HepG2 (cell line): ENCODE measurements at regions not wholly inside any gene's neighbourhood (a gene's known extent, or its start where the extent isn't known, plus 50 kb on each side); places are given as distances from the start of the nearest gene placed in this dataset.

Source experiments
- ATAC-seq: fragments of 200-7000 bp; cut with Tn5 transposase; 3 replicates; pipeline ENCODE4 v1.9.1; 2020; ENCODE audit warnings: mild to moderate bottlenecking, moderate library complexity
- BruUV-seq: library from RNA; stranded (reverse); fragments of 400-500 nt; replicated peaks from 2 replicates; lab custom pipeline; 2021; lab: Mats Ljungman, UMichigan
- CTCF ChIA-PET: fragments of 300-600 bp; formaldehyde crosslinking; extraction: SDS; loops from one replicate; lab custom pipeline; 2021; ENCODE audit warnings: low total read pairs, inconsistent platforms, low intra/inter-chr PET ratio; lab: Yijun Ruan, JAX
- POLR2A ChIA-PET: fragments of 350-600 bp; sonication (Branson Sonifier 250); formaldehyde crosslinking; loops from one replicate; lab custom pipeline; 2020; ENCODE audit warnings: antibody characterized with exemption, inconsistent platforms; lab: Yijun Ruan, JAX
- DNase-seq: peaks from one replicate; pipeline ENCODE4 v3.0.0-alpha.2; 2015; ENCODE audit warnings: low spot score
- FAIRE-seq: peaks from 3 replicates; lab custom pipeline; 2011; peaks lifted over from hg19 to GRCh38; lab: Jason Lieb, UNC
- H2AFZ ChIP-seq: one replicate; pipeline ENCODE4 v1.6.1; 2011; ENCODE audit warnings: low read length, inconsistent platforms
- H3K27ac ChIP-seq: fragments of 300-600 bp; 3 replicates; pipeline ENCODE4 v1.8.0; 2011; ENCODE audit warnings: mixed run types, mild to moderate bottlenecking, mixed read lengths, low read length, inconsistent platforms; ENCODE audit not compliant: insufficient read depth; ENCODE audit errors: extremely low read length
- H3K27me3 ChIP-seq, 2 experiments: fragments of 200-600 bp in 1 of 2; 2 replicates in 1 of 2; 3 replicates in 1 of 2; pipeline versions ENCODE4 v1.6.0 to v1.8.0; 2011; ENCODE audit warnings: low read length in 2 of 2, mild to moderate bottlenecking in 2 of 2, moderate library complexity in 2 of 2, inconsistent platforms in 1 of 2; ENCODE audit not compliant: insufficient read depth in 2 of 2, control insufficient read depth in 1 of 2
- H3K36me3 ChIP-seq, 2 experiments: fragments of 200-600 bp in 1 of 2; replicated peaks in 1 of 2; 2 replicates in 1 of 2; 3 replicates in 1 of 2; pipeline versions ENCODE4 v1.5.1 to v1.8.0; 2011; ENCODE audit warnings: low read length in 2 of 2, inconsistent platforms in 1 of 2; ENCODE audit not compliant: insufficient read depth in 2 of 2, control insufficient read depth in 1 of 2
- H3K4me1 ChIP-seq: 2 replicates; pipeline ENCODE4 v1.5.1; 2012; ENCODE audit warnings: low read length, inconsistent platforms; ENCODE audit not compliant: insufficient read depth
- H3K4me2 ChIP-seq: 2 replicates; pipeline ENCODE4 v1.6.0; 2011; ENCODE audit warnings: low read depth, low read length, inconsistent platforms
- H3K4me3 ChIP-seq, 3 experiments: fragments of 200-600 bp in 1 of 3; sonication (generic), shearing (Covaris generic) in 1 of 3; replicated peaks in 1 of 3; 2 replicates each; pipeline ENCODE4 v1.5.1; 2011 to 2016; ENCODE audit warnings: low read length in 3 of 3, inconsistent platforms in 2 of 3, low read depth in 2 of 3, mild to moderate bottlenecking in 2 of 3, control low read depth in 1 of 3, mixed read lengths in 1 of 3; ENCODE audit not compliant: insufficient read depth in 1 of 3
- H3K79me2 ChIP-seq: one replicate; pipeline ENCODE4 v1.6.1; 2011; ENCODE audit warnings: low read length, inconsistent platforms; ENCODE audit not compliant: insufficient read depth
- H3K9ac ChIP-seq: 2 replicates; pipeline ENCODE4 v1.6.0; 2011; ENCODE audit warnings: mild to moderate bottlenecking, low read depth, low read length, inconsistent platforms; ENCODE audit not compliant: insufficient read depth
- H3K9me3 ChIP-seq: 2 replicates; pipeline ENCODE4 v1.5.1; 2012; ENCODE audit warnings: mild to moderate bottlenecking, low read length
- H4K20me1 ChIP-seq: 2 replicates; pipeline ENCODE4 v1.6.0; 2011; ENCODE audit warnings: inconsistent platforms, mild to moderate bottlenecking, low read length, moderate library complexity; ENCODE audit not compliant: insufficient read depth
- TMF1 ChIP-seq: sonication (generic); formaldehyde crosslinking; IDR thresholded peaks from 2 replicates; pipeline ENCODE4 v1.8.1; 2022; ENCODE audit warnings: low read depth, missing genetic modification reagents
- whole genome bisulfite sequencing: methylation state at CpG from one replicate; pipeline ENCODE4 v1.1.6; 2017; ENCODE audit warnings: low lambda C conversion rate; 5-methylcytosine and 5-hydroxymethylcytosine counted together
- in situ Hi-C: cut with HindIII; loops from 2 replicates; pipeline ENCODE4 v1.10.0; 2017; ENCODE audit warnings: low pct_unique_long_range_greater_than_20kb; ENCODE audit not compliant: extremely low pct_ligation_motif_present
- intact Hi-C: fragments of 100-400 bp; cut with micrococcal nuclease; formaldehyde crosslinking; loops from one replicate; pipeline ENCODE4 v1.10.0; 2022; ENCODE audit not compliant: unreplicated experiment
- TF ChIP-seq, protein P1 (sequence below): sonication (generic); formaldehyde crosslinking; conservative IDR thresholded peaks from 2 replicates; pipeline ENCODE4 v1.8.0; 2022; ENCODE audit warnings: mild to moderate bottlenecking, moderate library complexity, missing genetic modification reagents
- TF ChIP-seq, protein P2 (sequence below): sonication (generic); formaldehyde crosslinking; IDR thresholded peaks from 2 replicates; pipeline ENCODE4; 2020; ENCODE audit warnings: missing genetic modification reagents, mild to moderate bottlenecking, borderline replicate concordance
- TF ChIP-seq, protein P3 (sequence below): sonication (generic); formaldehyde crosslinking; IDR thresholded peaks from 2 replicates; pipeline ENCODE4 v1.5.0; 2020; ENCODE audit warnings: mild to moderate bottlenecking, missing genetic modification reagents

DNA sequence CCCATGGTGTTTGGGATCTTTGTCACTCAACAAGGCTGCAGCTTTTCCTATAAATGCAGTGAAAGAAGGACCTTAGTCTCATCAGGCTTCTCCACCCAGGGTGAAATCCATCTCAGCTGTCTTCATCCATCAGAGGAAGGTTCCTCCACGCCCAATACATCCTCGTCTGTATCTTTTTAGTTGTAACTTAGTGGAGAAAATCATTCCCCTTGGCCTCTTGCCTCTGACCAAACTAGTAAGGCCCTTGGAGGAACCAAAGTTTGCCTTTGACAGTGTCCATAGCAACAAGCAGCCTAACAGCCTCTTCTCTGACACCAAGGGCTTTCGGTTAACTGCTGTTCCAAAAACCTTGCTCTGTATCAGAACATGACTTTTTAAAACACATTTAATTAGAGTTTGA, 230.3 kb upstream of the ECI2 start:
- no peak overlapping the region for H3K4me2 ChIP-seq
- intact Hi-C loops (no loop called here), in situ Hi-C loops (no loop called here)
- WGBS: 7% methylated on average over 3 of the region's 3 CpGs
- H3K27ac ChIP-seq: no peak overlapping the region
- no peaks in the 10 kb centered on the region for H3K79me2 ChIP-seq
- no peak overlapping the region for H3K9ac ChIP-seq
- no peak for FAIRE-seq
- no peaks in the 10 kb centered on the region for H3K4me1 ChIP-seq
- no peak overlapping the region for H2AFZ ChIP-seq
- BruUV-seq: no TSS peak
- no peaks in the 10 kb centered on the region for H4K20me1 ChIP-seq
- H3K9me3 ChIP-seq: no peaks in the 10 kb centered on the region
- TF ChIP-seq, protein P1, sequence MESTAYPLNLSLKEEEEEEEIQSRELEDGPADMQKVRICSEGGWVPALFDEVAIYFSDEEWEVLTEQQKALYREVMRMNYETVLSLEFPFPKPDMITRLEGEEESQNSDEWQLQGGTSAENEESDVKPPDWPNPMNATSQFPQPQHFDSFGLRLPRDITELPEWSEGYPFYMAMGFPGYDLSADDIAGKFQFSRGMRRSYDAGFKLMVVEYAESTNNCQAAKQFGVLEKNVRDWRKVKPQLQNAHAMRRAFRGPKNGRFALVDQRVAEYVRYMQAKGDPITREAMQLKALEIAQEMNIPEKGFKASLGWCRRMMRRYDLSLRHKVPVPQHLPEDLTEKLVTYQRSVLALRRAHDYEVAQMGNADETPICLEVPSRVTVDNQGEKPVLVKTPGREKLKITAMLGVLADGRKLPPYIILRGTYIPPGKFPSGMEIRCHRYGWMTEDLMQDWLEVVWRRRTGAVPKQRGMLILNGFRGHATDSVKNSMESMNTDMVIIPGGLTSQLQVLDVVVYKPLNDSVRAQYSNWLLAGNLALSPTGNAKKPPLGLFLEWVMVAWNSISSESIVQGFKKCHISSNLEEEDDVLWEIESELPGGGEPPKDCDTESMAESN: no peak
- TF ChIP-seq TMF1 (CRISPR knock-in tag): no peak
- TF ChIP-seq, protein P2, sequence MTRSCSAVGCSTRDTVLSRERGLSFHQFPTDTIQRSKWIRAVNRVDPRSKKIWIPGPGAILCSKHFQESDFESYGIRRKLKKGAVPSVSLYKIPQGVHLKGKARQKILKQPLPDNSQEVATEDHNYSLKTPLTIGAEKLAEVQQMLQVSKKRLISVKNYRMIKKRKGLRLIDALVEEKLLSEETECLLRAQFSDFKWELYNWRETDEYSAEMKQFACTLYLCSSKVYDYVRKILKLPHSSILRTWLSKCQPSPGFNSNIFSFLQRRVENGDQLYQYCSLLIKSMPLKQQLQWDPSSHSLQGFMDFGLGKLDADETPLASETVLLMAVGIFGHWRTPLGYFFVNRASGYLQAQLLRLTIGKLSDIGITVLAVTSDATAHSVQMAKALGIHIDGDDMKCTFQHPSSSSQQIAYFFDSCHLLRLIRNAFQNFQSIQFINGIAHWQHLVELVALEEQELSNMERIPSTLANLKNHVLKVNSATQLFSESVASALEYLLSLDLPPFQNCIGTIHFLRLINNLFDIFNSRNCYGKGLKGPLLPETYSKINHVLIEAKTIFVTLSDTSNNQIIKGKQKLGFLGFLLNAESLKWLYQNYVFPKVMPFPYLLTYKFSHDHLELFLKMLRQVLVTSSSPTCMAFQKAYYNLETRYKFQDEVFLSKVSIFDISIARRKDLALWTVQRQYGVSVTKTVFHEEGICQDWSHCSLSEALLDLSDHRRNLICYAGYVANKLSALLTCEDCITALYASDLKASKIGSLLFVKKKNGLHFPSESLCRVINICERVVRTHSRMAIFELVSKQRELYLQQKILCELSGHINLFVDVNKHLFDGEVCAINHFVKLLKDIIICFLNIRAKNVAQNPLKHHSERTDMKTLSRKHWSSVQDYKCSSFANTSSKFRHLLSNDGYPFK (CRISPR knock-in tag): no peak
- TF ChIP-seq, protein P3, sequence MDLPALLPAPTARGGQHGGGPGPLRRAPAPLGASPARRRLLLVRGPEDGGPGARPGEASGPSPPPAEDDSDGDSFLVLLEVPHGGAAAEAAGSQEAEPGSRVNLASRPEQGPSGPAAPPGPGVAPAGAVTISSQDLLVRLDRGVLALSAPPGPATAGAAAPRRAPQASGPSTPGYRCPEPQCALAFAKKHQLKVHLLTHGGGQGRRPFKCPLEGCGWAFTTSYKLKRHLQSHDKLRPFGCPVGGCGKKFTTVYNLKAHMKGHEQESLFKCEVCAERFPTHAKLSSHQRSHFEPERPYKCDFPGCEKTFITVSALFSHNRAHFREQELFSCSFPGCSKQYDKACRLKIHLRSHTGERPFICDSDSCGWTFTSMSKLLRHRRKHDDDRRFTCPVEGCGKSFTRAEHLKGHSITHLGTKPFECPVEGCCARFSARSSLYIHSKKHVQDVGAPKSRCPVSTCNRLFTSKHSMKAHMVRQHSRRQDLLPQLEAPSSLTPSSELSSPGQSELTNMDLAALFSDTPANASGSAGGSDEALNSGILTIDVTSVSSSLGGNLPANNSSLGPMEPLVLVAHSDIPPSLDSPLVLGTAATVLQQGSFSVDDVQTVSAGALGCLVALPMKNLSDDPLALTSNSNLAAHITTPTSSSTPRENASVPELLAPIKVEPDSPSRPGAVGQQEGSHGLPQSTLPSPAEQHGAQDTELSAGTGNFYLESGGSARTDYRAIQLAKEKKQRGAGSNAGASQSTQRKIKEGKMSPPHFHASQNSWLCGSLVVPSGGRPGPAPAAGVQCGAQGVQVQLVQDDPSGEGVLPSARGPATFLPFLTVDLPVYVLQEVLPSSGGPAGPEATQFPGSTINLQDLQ: no peak
- no peak overlapping the region for H3K4me3 ChIP-seq
- DNase-seq: no peak
- ChIA-PET CTCF (no interaction called here), POLR2A (no interaction called here)
- ATAC-seq: no peak
- H3K36me3 ChIP-seq: no peaks in the 10 kb centered on the region
- peaks cover 2 to 47% of the 10 kb centered on the region in 2 experiments; a peak in 3 of 5 replicates for H3K27me3 ChIP-seq
